OCI-LY3 (cell line): ENCODE measurements at regions not wholly inside any gene's neighbourhood (a gene's known extent, or its start where the extent isn't known, plus 50 kb on each side); places are given as distances from the start of the nearest gene placed in this dataset.

Source experiments
- EZH2phosphoT487 ChIP-seq: fragments of 200-600 bp; shearing (Covaris generic); IDR thresholded peaks from 2 replicates; pipeline ENCODE4 v1.6.1; 2018; ENCODE audit warnings: antibody characterized with exemption, mixed run types, low read depth
- TF ChIP-seq, protein P1 (sequence below): fragments of 200-600, 300-600 bp; sonication (generic); IDR thresholded peaks from 2 replicates; pipeline ENCODE4 v1.5.1; 2014; ENCODE audit warnings: antibody characterized with exemption, low read length, low read depth

DNA sequence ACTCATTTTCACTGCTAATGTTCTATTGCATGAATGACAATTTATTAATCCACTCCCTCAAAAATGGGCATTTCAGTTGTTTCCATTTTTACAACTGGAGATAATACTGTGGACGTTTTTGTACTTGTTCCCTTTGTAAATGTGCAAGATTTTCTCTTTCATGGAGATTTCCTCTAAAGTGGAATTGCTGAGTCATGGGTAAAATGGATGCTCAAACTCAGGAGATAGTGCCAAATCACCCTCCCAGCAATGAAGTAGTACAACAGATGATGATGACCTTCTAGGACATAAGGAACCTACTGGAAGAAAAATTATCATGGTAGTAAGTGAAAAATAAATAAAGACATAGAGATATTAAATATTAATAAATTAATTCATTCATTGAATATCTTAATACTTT lies 460.8 kb upstream of the CHST9 start:
- TF ChIP-seq, protein P1, sequence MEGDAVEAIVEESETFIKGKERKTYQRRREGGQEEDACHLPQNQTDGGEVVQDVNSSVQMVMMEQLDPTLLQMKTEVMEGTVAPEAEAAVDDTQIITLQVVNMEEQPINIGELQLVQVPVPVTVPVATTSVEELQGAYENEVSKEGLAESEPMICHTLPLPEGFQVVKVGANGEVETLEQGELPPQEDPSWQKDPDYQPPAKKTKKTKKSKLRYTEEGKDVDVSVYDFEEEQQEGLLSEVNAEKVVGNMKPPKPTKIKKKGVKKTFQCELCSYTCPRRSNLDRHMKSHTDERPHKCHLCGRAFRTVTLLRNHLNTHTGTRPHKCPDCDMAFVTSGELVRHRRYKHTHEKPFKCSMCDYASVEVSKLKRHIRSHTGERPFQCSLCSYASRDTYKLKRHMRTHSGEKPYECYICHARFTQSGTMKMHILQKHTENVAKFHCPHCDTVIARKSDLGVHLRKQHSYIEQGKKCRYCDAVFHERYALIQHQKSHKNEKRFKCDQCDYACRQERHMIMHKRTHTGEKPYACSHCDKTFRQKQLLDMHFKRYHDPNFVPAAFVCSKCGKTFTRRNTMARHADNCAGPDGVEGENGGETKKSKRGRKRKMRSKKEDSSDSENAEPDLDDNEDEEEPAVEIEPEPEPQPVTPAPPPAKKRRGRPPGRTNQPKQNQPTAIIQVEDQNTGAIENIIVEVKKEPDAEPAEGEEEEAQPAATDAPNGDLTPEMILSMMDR: no peak
- no peak for TF ChIP-seq EZH2phosphoT487
